Central memory CD8-positive, alpha-beta T cell (primary cell): ENCODE measurements at regions not wholly inside any gene's neighbourhood (a gene's known extent, or its start where the extent isn't known, plus 50 kb on each side); places are given as distances from the start of the nearest gene placed in this dataset.

Experiments
- ATAC-seq: fragments of 150-1000 bp; cut with Tn5 transposase; replicated peaks from 2 replicates; pipeline ENCODE4 v1.10.0; 2022; ENCODE audit warnings: mild to moderate bottlenecking, moderate FRiP score, moderate number of reproducible peaks; ENCODE audit not compliant: poor library complexity, severe bottlenecking; ENCODE audit errors: extremely low read depth
- DNase-seq, 2 donors: peaks; one replicate each; pipeline ENCODE4 v3.0.0; 2021; ENCODE audit warnings: low spot score in 2 of 2
- H3K27ac Mint-ChIP-seq: one replicate; pipeline ENCODE4 v1.8.0; 2022; ENCODE audit warnings: low read depth, mild to moderate bottlenecking, moderate library complexity, mixed read lengths
- H3K27me3 Mint-ChIP-seq: one replicate; pipeline ENCODE4 v1.8.0; 2022; ENCODE audit warnings: mixed read lengths
- H3K36me3 Mint-ChIP-seq: one replicate; pipeline ENCODE4 v1.8.0; 2022; ENCODE audit warnings: mild to moderate bottlenecking, moderate library complexity, mixed read lengths; ENCODE audit not compliant: insufficient read depth
- H3K4me1 Mint-ChIP-seq: one replicate; pipeline ENCODE4 v1.8.0; 2022; ENCODE audit warnings: mixed read lengths
- H3K4me3 Mint-ChIP-seq: one replicate; pipeline ENCODE4 v1.8.0; 2022; ENCODE audit warnings: mild to moderate bottlenecking, moderate library complexity, mixed read lengths
- H3K9me3 Mint-ChIP-seq: one replicate; pipeline ENCODE4 v1.8.0; 2022; ENCODE audit warnings: mixed read lengths

DNA sequence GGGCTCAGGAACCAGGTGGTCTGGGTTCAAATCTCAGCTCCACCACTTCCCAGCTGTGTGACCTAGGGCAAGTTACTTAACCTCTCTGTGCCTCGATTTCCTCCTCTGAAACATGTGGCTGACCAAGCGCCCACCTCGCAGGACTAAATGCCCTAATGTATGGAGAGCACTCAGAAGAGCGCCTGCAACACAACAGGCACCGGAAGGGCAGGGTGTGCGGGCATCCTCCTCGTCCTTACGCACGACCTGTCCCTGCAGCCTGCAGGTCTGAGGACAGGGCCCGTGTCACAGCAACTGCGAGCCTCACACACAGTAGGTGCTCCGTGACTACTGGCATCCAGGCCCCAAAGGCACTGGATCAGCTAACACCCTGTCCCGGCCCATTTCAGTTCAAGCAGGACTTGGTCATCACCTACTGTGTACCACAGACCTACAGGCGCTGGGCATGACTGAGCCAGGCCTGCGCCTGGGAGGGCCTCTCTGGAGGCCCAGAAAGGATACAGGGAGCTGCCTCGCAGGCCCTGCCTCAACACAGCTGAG, 131.5 kb downstream of the NCOR2 start:
- Mint-ChIP-seq H3K9me3 (no peaks in the 10 kb centered on the region), H3K4me1 (peaks cover 31% of the 10 kb centered on the region), H3K4me3 (no peak overlapping the region), H3K27me3 (no peaks in the 10 kb centered on the region), H3K27ac (peak overlapping the region; percentile 56), H3K36me3 (peaks cover 5% of the 10 kb centered on the region)
- ATAC-seq (no peak), DNase-seq (no peak)

DNA sequence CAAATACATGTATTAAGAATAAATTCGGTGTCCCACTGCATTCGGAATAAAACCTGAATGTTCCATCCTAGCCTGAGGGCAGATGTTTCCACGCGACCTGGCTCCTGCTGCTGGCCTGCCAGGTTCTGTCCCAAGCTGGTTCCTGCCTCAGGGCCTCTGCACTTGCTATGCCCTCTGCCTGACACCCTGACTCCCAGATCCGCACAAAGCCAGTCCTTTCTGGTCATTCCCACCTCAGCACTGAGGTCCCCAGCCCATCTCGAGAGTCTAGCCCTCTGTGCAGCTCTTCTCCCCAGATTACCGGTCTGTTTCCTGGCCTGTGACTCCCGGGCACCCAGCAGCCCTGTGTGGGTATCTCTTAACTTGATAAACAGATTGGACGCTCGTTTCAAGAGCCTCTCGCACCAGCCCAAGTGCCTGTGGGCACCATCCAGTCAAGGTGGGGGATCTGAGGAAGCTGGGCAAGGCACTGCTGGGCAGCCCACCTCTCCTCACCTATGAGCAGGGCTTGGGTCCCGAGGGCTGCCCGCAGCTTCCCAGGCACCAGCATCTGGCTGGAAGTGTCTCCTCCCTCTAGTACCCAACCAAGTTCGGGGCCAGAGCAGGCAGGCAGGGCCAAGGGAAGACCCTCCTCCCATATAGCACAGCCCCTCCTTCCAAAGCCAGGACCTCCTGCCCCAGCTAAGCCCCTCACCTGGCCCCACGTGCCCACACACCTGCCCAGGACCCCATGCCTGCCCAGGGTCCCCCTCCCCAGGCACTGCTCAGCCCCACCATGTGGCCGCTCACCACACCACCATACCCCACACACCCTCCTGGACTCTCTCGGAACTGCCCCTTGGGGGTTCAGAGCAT, 132.2 kb downstream of the NCOR2 start:
- Mint-ChIP-seq H3K36me3 (peaks cover 5% of the 10 kb centered on the region), H3K27ac (peak overlapping the region; percentile 56), H3K4me3 (no peak overlapping the region), H3K27me3 (no peaks in the 10 kb centered on the region), H3K9me3 (no peaks in the 10 kb centered on the region), H3K4me1 (peaks cover 28% of the 10 kb centered on the region)
- DNase-seq, result no peak
- ATAC-seq, result no peak

GRCh38 chr12:124434354-124434753, 133.1 kb downstream of the NCOR2 start:
- DNase-seq (no peak), ATAC-seq (no peak)
- Mint-ChIP-seq H3K9me3 (no peaks in the 10 kb centered on the region), H3K27me3 (no peaks in the 10 kb centered on the region), H3K4me1 (peaks cover 28% of the 10 kb centered on the region), H3K4me3 (no peak overlapping the region), H3K36me3 (peaks cover 5% of the 10 kb centered on the region), H3K27ac (no peak overlapping the region)

DNA sequence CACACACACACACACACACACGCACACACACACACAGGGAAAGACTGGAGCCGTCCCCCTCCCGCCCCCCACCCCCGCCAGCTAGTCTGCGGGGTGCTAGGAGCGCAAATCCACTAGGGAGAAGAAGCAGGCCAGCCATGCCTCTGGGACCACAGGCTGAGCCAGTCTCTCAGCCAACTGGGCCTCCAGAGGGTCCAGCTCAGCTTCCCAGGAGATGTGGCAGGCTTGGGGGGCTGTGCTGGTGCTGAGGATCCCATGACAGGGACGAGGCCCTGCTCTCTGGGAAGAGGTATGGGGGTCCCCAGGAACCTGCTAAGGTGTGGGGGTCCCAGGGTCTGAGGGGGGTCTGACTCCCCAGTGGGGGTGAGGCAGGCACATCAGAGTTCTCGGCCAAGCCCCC, 133.5 kb downstream of the NCOR2 start:
- no peak overlapping the region for H3K27ac Mint-ChIP-seq
- no peaks in the 10 kb centered on the region for H3K9me3 Mint-ChIP-seq
- DNase-seq, result no peak
- ATAC-seq, result no peak
- H3K4me3 Mint-ChIP-seq, result no peak overlapping the region
- H3K4me1 Mint-ChIP-seq, result peaks cover 29% of the 10 kb centered on the region
- H3K36me3 Mint-ChIP-seq, result peaks cover 5% of the 10 kb centered on the region
- no peaks in the 10 kb centered on the region for H3K27me3 Mint-ChIP-seq

DNA sequence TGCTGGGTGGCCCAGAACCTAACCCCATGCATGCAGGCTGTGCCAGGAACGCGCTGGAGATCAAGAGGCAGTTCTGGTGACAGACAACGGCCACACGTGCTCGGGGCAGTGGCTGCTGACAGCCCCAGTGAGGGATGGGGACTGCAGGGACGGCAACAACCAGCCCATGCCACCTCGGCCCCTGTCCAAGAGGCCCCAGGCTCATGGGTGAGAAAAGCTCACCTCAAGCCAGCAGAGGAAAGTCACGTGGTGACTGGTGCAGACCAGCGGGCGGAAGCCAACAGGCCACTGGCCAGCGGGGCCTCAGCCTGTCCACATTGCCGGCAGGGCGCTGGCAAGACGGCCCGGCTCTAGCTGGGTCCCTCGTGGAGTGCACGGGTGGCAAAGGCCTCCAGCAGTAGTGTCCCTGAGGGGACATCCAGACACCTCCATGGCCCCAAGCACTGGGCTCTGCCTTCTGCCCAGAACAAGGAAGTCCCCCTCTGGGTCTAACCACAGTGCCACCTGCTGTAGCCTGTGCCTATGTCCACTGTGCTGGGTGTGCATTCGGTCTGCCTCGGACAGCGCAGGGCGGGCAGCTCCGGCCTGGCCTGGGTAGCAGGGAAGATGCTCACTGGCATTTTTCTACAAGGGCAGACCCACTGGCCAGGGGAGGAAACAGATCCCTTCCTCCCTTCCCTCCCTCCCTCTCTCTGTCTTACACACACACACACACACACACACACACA, 134.1 kb downstream of the NCOR2 start:
- peaks cover 34% of the 10 kb centered on the region for H3K4me1 Mint-ChIP-seq
- ATAC-seq (no peak), DNase-seq (no peak)
- peaks cover 5% of the 10 kb centered on the region for H3K36me3 Mint-ChIP-seq
- H3K27ac Mint-ChIP-seq, result no peak overlapping the region
- no peaks in the 10 kb centered on the region for H3K9me3 Mint-ChIP-seq
- no peaks in the 10 kb centered on the region for H3K27me3 Mint-ChIP-seq
- no peak overlapping the region for H3K4me3 Mint-ChIP-seq

- ATAC-seq (no peak), DNase-seq (no peak)
- no peaks in the 10 kb centered on the region for H3K27me3 Mint-ChIP-seq
- H3K4me1 Mint-ChIP-seq, result peaks cover 34% of the 10 kb centered on the region
- no peak overlapping the region for H3K27ac Mint-ChIP-seq
- H3K36me3 Mint-ChIP-seq, result peaks cover 4% of the 10 kb centered on the region
- H3K9me3 Mint-ChIP-seq, result no peaks in the 10 kb centered on the region
- H3K4me3 Mint-ChIP-seq, result no peak overlapping the region
These were observed 135.0 kb downstream of the NCOR2 start for GRCh38 chr12:124432376-124432775.

- no peak for DNase-seq
- Mint-ChIP-seq H3K4me1 (peaks cover 34% of the 10 kb centered on the region), H3K9me3 (no peaks in the 10 kb centered on the region), H3K4me3 (no peak overlapping the region), H3K27ac (peak overlapping the region; percentile 44), H3K27me3 (no peaks in the 10 kb centered on the region), H3K36me3 (peaks cover 5% of the 10 kb centered on the region)
- ATAC-seq, result no peak
These were observed 135.4 kb downstream of the NCOR2 start for GRCh38 chr12:124431971-124432370.

GRCh38 chr12:124430491-124430890, 135.6 kb downstream of the RFLNA start:
- H3K27me3 Mint-ChIP-seq, result no peaks in the 10 kb centered on the region
- H3K4me1 Mint-ChIP-seq, result peaks cover 36% of the 10 kb centered on the region
- no peak for DNase-seq
- H3K4me3 Mint-ChIP-seq, result no peak overlapping the region
- ATAC-seq, result no peak
- no peak overlapping the region for H3K27ac Mint-ChIP-seq
- H3K36me3 Mint-ChIP-seq, result peaks cover 12% of the 10 kb centered on the region
- H3K9me3 Mint-ChIP-seq, result no peaks in the 10 kb centered on the region

DNA sequence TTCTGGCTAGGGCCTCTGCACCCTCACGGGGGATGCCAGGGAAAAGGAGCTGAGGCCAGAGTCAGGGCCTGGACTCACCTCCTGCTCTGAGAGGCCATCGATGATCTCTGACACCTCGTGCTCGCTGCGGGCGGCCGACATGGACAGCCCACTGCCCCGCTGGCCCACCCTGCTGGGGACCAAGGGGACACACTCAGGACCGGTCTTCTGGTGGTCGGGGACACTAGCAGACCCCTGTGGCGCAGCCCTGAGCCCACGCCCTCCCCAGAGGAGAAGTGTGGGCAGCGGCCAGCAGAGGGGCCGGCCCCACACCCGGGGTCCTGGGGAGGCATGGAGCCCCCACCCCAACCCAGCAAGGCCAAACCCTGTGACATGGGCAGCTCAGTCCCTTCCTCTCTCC, 134.6 kb downstream of the RFLNA start:
- peaks cover 16% of the 10 kb centered on the region for H3K36me3 Mint-ChIP-seq
- peaks cover 36% of the 10 kb centered on the region for H3K4me1 Mint-ChIP-seq

GRCh38 chr12:124428792-124429281, 133.9 kb downstream of the RFLNA start:
- Mint-ChIP-seq H3K4me1 (peaks cover 36% of the 10 kb centered on the region), H3K9me3 (no peaks in the 10 kb centered on the region), H3K27me3 (no peaks in the 10 kb centered on the region), H3K36me3 (peaks cover 18% of the 10 kb centered on the region), H3K27ac (peak overlapping the region; percentile 86), H3K4me3 (no peak overlapping the region)
- DNase-seq, result no peak
- no peak for ATAC-seq

More for the DNA sequence above, 134.6 kb downstream of the RFLNA start:
- Mint-ChIP-seq H3K27me3 (no peaks in the 10 kb centered on the region), H3K27ac (no peak overlapping the region), H3K4me3 (no peak overlapping the region), H3K9me3 (no peaks in the 10 kb centered on the region)
- ATAC-seq (no peak), DNase-seq (no peak)

DNA sequence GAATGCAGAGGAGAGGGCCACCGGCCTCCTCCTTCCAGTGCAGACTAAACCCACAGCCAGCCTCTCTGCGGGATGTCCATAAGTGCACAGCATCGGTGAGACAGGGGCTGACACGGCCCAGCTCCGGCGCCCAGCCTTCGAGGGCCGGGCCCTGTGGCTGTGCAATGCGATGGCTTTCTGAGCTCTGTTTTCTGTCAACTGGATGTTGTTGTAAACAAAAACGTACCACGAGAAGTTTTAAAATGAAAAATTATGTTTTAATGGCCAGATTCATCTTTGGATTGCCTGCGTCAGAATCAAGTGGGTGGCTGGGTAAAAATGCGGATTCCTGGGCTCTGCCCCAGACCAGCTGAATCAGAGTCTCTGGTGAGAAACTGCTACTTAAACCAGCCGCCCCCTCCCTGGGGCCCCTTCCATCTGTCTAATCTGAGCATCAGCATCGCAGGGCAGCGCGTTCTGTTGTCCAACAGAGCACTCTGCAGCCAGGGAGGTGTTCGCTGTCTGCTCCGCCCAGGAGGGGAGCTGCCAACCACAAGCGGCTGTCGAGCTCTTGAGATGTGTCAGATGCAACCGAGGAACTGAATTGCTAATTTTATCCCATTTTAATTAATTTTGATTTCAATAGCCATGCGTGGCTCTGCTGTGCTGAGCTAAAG, 133.4 kb downstream of the RFLNA start:
- Mint-ChIP-seq H3K27me3 (no peaks in the 10 kb centered on the region), H3K4me3 (no peak overlapping the region), H3K4me1 (peaks cover 36% of the 10 kb centered on the region), H3K36me3 (peaks cover 20% of the 10 kb centered on the region), H3K9me3 (no peaks in the 10 kb centered on the region), H3K27ac (peak overlapping the region; percentile 86)
- ATAC-seq (no peak), DNase-seq (no peak)
